AG08396 (cell line): ENCODE measurements at regions not wholly inside any gene's neighbourhood (a gene's known extent, or its start where the extent isn't known, plus 50 kb on each side); places are given as distances from the start of the nearest gene placed in this dataset.

Experiments used
- DNase-seq: peaks from one replicate; pipeline ENCODE4 v3.0.0; 2012; ENCODE audit warnings: low spot score, mixed read lengths

DNA sequence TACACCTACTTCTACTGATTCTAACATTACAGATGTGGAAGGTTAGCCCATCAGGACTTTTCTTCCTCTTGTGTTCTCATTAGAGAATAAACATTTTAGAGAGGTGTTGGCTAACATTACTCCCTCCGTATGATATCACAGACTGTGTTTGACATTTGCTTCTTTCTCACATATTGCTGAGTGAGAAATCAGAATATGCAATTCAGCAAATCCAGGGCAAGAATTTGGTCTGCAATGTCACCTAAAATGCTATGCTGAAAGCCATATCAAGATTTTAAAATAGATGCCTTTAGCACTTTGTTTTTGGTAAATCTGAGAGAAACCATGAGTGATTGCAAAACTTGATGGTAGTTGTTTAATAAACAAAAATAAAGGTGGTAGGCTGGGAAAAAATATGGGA lies 319.1 kb downstream of the C4orf33 start:
- DNase-seq: no peak

DNA sequence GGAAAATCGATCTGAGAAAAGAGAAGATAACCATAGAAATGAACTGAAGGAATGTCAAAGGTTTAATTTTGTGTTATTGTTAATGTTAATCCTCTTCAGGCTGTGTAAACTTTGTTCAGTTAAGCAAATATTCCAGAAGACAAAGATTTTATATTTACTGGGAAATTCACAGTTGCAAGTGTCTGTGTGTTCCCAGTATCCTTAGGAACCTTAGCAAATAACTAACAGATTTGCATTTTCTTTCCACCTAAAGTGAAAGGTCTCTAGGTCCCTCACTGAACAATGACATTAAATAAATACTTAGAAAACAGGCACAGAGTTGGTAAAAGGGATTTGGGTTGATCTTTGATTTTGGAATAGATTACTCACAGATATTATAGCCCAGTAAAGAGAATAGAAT lies 324.7 kb downstream of the C4orf33 start:
- DNase-seq: no peak

DNA sequence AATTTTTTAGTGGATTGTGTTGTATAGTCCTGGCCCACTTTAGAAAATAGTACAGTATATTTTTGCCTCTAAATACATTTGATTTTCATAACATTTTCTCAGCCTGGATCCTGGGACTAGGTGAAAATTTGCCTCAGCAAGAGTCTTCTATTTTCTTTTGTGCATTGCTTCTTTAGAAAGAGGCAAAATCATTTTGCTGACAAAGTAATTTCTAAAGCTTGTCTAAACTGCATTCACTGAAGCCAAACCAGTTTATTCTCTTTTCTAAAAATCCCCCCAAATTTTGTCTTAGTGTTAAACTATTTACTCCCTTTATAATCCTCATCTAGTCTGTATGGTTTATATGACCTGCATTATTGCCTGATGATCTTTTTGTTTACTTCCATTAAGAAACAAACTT lies 326.3 kb downstream of the C4orf33 start:
- DNase-seq: no peak

DNA sequence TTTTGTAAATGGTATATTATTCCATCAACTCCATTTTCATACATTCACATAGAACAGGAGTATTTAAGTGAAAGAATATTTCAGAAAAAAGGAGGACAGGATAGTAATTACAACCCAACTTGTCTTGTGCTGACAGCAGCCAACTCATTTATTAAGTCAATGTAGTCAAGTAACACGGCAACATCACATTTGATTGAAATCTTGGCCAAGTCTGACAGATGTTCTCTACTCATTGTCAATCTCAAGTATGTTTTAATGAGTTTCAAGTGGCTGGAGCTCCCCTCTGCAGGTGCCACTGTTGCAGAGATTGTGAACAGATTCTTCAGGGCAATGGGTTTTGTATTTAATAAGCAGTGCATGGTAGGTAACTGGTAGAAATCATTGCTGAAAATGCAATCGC lies 332.5 kb downstream of the C4orf33 start:
- DNase-seq: no peak

DNA sequence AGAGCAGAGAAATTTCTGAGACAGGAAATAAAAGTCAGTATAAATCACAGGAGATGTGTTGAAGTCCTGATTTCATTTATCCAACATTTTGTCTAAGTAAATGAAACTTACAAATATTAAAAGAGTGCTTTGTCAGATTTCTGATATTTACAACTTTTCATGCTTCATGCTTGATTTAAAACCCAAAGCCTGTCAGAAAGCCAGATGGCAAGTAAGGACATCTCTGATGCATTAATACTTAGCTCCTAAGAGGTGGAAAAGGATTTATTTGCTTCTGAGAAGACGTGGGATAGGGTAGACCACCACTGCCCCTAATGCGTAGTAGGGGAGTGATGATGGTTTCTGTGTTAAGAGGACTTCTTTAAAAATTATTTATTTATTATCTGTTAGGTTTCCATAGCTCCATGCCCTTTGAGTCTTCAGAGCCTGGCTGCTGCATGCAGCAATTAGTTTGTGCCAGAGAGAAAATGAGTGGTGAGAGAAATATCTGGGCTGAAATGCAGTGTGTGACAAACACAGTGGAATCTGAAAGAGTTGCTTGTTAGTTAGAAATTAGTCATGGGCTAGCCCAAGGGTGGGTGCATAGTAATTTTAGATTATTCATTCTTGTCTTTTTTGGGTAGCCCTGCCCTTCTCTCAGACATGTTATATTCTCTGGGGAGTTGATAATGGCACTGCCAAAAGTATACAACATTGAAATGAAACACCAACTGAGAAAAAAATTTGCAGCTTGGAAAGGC lies 333.8 kb downstream of the C4orf33 start:
- no peak for DNase-seq

DNA sequence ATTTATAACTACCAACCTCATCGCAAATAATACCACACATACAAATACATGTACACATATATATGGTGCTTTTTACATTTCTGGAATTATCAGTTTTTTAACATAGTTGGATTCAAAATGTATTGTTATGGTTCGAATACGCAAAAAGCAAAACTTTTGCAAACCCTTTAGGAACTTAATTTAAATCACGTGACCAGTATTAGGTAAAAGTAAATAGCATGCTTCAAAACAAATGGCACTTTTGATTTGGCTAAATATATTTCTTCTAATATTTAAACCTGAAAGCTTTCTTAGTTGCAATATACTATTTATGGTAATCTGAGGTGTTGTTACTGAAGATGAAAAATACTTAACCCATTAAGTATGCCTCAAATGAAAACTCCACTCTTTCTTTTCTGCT lies 341.4 kb downstream of the C4orf33 start:
- DNase-seq: no peak

DNA sequence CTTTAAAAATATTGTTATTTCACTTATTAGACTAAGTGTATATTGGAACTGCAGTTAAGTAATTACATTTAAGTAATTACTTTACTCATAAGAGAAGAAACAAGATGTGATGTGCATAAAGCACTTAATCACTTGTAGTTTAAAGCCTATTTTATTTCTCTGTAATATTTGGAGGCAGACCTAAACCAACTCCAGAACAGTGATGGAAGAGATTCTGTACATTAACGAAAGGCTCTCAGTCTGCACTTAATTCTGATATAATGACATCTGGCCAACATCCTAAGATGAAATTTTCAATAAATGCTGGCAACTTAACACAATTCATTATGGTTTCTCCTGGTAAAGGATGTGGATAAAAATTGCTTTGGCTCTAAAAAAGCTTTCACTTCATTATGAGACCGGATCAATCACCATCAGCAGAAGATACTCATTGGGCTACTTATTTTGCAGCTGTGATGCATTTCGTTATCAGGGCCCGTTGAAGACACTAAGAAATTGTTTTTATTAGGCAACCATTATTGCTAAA lies 342.6 kb downstream of the C4orf33 start:
- no peak for DNase-seq

DNA sequence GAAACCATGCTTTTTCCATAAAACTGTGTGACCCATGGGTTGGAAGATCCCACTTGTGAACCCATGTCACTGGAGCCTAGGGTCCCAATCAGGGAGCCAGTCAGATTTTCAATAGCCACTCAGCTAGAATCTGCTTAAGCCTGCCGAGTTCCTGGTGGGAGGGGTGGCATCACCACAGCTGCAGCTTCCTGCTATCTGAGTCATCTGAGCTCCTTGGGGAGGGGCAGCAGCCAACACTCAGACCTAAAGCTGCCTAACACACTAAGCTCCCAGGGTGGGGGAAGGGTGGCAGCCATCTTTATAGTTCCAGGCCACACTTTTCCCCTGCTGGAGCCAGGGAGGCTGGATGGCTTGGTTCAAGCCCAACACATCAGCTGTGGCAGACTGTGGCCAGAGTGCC lies 350.1 kb downstream of the C4orf33 start:
- DNase-seq: no peak

DNA sequence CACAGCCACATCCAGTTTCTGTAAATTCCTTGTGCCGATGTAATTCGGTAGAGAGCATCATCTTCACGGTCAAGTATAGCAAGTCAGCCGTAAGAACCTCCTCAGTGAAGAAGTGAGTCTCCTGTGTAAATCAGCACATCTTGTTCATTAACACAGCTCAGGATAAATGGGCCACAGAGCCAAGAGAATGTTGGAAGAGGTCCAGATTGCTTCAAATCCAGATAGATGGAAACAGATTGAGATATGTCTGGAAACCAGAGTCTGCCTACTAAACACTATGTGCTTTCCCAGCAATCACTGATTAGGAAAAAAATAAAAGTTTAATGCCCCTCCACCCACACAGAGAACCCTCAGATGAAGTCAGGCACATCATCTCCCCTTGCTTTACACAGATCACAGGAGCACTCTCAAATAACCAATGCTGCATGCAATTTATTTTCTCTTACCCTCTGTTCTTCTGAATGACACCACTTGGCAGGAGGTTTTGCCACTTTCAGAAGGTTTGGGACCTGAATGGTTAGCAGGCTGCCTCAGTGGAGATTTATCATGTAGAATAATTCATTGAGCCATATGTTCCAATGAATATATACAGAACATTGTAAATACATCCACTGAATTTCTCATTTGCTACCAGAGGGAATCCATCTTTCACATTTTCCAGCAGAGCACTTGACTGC lies 357.7 kb downstream of the C4orf33 start:
- no peak for DNase-seq

DNA sequence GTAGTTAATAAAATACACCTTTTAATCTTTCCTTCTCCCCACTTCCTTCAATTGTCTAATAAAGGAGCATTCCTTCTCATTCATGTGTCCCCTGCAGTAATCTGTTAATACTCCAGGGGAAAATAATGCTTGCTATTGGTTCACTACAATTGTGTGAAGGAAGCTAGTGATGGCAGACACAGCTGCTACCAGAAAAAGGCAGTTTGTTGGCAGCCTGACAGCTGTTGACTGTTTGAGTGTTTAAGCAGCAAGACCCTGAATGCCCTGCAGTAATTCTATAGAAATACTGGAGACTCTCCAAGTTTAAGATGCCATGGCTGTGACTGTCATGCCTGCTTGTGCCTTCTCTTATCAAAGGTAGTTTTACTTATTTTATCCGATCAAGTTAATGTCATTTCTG lies 359.5 kb downstream of the C4orf33 start:
- DNase-seq: no peak

DNA sequence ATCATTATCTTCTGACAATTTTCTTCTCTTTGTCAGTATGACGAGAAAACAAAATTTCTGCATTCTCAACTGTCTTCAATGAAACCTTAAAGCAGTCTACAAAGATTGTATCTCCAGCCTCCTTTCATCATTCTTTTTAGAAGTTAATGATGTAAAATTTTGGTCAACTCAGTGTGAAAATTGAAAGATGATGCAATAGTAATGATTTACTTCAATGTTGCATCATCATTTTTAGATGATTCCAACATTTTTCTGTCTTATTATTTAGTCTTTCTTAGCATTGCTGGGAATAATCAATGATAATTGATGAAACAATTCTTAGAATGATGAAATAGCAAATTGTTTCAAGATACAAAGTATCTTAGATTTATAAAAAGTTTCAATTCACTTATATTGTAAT lies 372.7 kb downstream of the C4orf33 start:
- DNase-seq: no peak

DNA sequence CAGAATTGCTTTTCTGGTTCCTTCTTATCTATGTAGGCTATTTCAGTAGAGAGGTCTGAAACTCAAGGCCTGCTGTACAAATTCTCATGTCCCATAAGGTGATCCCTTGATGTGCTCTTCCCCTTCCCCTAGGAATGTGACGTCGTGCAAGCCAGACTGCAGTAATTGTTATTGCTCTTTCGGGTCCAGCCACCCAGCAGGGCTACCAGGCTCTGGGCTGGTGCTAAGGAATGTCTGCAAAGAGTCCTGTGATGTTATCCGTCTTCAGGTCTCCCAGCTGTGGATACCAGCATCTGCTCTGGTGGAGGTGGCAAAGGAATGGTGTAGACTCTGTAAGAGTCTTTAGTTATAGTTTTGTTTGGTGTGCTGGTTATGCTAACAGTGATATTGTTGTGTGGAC lies 378.7 kb downstream of the C4orf33 start:
- no peak for DNase-seq

DNA sequence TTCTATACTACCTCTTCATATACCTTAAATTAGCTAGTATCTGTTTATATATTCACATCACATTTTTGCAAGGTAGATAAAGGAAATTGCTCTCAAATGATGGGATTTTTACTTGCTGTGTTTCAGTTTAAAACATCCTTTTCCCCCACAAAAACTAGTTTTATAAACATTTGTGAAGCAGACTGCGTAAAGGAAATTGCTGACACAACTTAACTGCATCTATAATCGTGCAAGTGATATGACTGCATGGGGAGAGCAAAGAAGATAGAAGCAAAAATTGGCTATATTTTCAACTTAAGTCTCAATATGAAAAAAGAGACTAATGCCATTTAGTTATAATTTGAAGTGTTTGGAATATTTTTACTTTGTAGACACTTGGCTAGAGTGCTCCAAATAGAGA lies 385.2 kb downstream of the C4orf33 start:
- DNase-seq: no peak

DNA sequence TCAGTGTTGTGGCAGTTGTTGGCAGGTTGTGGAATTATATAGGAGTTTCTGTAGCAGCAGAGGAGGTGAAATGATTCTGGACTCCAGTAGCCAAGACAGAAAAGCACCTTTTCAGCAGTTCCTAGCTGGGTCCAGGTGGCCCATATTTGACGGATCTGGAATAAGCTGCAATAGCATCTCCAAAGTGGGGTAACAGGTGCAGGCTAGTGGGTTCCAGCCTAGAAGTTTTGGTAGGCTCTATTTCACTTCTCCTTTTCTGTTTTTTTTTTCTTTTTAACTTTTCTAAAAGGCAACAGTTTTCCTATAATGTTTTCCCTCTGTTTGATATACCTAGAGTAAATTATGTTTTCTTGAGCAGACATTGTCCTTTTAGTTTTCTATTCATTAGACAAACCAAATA lies 392.5 kb downstream of the C4orf33 start:
- no peak for DNase-seq

DNA sequence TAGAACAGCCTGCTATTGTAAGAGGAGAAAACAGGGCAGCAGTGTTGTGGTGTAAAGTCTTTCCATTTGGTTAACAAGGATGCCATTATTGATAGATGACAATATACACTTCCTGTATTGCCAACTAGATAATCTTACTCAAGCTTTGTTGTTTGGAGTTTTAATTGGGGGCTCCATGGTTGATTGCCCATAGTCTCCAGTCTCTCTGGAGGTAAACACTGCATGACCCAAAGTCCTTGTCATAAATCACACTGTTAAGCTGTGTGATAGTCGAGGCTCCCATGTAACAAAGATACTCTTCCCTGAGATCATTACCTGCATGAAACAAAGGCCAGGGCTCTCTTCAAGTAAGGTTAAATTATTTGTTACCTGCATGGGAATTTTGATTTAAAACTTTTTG lies 394.6 kb downstream of the C4orf33 start:
- DNase-seq: no peak

DNA sequence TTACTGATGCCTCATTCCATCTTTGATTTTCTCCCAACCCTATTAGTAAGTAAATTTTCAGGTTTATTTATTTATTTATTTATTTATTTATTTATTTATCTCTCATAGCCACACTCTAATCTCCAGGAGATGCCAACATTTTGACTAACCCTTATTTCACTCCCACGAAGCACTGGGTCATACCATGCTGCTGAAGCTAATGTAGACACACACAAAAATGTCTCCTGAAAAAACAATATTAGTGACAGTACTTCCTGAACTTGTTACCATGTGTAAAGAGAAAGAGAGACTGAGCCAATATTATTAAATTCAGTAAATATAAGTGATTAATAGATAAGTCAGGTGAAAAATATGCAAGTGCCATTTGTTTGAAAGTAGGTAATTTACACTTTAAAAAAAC lies 402.7 kb downstream of the C4orf33 start:
- no peak for DNase-seq

DNA sequence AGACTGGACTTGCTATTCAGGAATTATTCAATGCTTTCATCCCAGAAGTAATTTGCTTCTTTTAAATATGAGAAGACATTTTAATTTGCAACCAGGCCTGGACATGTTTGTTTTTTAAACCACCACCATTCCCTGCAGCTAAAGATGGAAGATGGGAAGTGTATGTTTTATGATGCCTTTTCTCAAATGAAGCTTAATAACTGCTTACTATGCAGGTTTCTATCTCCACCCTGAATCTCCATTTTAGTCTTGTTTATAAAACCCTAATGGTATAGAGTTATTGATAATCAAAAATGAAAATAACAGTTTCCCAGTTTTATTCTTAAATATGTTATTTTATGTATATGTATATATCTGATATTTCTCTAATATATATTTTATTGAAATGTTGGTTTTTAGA lies 418.9 kb downstream of the C4orf33 start:
- DNase-seq: no peak

DNA sequence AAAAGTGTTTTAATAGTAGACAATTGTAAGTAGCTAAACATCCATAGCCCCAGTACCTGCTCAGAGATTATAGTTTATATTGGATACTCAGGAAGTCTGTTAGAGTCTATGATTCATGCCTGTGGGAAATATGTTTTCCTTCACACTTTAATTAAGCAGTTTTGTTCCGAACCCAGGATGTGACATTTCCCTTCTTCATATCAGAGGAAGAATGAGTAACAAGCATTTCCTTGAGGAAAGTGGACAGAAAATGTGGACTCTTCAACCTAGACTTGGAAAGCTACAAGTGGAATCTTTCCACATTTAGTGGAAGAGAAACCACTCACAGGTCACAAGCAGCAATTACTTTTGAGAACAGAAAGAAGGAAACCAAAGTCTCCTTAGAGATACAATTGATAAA lies 419.4 kb downstream of the C4orf33 start:
- DNase-seq: no peak

DNA sequence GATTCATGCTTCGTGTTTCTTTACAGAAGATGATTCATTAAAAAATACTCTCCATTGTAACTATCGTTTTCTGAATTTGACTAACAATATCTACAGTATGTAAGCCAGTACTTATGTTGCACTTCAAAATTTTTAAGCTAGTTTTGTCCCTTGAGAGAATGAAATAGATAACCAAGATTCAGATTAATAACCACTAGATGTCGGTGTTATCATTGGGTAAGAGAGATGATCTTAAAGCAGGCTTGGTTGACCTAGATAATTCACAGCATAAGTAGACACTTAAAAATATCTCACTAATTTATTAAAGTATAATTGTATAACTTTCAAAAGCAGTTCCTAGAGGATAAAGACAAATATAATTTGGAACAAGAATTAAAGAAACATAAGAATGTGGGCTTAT lies 430.9 kb downstream of the C4orf33 start:
- DNase-seq: no peak

DNA sequence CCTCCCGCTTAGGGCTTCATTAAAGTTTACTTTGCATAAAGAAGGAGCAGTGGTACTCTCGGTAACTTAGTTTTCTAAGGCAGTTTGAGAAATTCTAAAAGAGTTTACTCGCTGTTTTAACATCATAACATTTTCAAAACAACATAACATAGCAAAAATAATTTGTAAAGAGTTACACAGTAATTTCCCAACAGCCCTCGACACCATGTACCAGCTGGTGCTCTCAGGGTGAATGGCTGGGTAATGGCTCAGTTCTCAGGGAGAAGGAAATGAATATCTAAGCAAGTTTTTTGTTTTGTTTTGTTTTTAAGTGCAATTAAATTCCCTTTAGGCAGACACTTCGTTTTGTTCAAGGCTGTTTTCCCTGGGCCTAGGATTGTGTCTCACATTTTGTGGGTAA lies 435.3 kb downstream of the C4orf33 start:
- DNase-seq: no peak

DNA sequence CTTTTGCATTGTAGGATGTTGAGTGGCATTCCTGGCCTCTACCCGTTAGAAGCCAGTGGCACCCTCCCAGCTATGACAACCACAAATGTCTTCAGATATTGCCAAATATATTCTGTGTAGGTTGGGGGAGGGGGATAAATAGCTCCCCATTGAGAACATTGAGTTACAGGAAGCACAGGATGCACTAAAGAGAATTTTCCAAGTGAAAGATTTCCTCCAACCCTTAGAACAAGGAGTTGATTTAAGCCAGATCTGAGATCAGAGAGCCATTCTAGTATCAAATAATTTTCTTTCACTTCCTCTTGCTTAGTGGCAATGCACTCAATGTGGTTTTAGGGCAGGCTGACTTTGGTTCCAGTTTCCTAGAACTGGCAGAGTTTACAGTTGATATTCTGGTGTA lies 436.6 kb downstream of the C4orf33 start:
- no peak for DNase-seq

DNA sequence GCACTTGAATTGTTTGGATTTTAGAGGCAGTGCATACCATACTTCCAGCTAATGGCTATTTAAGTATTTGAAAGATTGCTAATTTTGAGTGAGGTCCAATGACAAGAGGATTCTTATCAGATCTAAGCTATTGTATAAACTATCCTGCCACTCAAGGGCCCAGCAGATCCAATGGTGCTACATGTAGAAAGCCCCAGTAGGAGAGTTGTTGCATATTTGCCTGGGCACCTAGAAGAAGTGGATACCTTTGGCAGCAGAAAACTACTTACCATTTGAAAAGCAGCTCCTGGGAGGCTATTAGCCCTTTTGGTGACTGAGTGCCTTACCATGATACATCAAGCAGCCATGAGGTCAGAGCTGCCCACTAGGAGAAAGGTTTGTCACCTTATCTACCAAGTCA lies 447.3 kb downstream of the C4orf33 start:
- no peak for DNase-seq

DNA sequence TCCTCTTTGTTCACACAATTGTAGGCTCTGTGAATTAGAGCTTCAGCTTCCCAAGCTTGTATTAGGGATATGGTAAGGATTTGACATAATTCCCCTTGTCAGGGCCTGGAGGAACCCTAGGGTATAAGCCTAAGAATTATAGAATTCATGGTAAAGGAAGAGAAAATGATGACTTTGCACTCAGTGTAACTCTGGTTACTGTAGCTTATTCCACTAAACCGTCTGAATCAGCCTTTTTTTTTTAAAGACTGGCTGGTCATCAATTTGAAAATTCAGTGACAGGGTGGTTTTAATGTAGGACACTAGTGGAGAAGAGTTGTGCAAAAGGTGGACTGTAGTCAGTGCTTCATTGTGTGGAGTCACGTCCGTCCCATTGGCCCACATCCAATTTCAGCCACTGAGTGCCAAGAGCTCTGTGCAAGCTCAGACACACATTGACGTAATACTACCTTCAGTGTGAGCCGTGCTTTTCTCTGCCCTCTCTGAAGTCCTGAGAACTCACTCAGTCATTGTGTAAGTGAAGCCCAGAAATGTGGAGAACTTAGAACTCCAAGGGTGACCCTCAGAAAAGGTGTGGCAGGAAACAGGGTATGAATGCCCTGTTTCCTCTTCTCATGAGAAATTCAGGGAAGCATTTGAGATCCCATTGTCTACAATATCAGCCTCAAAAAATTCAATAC lies 449.8 kb downstream of the C4orf33 start:
- no peak for DNase-seq
